Activated T-cell treated with anti-CD3 and anti-CD28 coated beads, Interleukin-2, amount 50 U/mL, for 4 hours (primary cell): ENCODE measurements at regions not wholly inside any gene's neighbourhood (a gene's known extent, or its start where the extent isn't known, plus 50 kb on each side); places are given as distances from the start of the nearest gene placed in this dataset.
"Not testable (repeated sequence)": the region's sequence is repeated elsewhere in the genome, so short reads cannot be mapped to it uniquely, and the experiment has no call there.

Experiments used
- ATAC-seq, 2 donors: fragments of 200-7000 bp; cut with Tn5 transposase; one replicate each; pipeline ENCODE4 v1.10.0; 2021
- DNase-seq: peaks from one replicate; pipeline ENCODE4 v3.0.0-alpha.2; 2020
- H3K27me3 Mint-ChIP-seq: one replicate; pipeline ENCODE4 v1.8.0; 2021; ENCODE audit warnings: low read depth, mixed read lengths
- H3K36me3 Mint-ChIP-seq: one replicate; pipeline ENCODE4 v1.8.0; 2022; ENCODE audit warnings: mixed read lengths; ENCODE audit not compliant: insufficient read depth
- H3K4me1 Mint-ChIP-seq: one replicate; pipeline ENCODE4 v1.8.0; 2021; ENCODE audit warnings: low read depth, mixed read lengths
- H3K4me3 Mint-ChIP-seq: one replicate; pipeline ENCODE4 v1.8.0; 2021; ENCODE audit warnings: mild to moderate bottlenecking, moderate library complexity, mixed read lengths
- H3K9me3 Mint-ChIP-seq: one replicate; pipeline ENCODE4 v1.8.0; 2021; ENCODE audit warnings: mixed read lengths

DNA sequence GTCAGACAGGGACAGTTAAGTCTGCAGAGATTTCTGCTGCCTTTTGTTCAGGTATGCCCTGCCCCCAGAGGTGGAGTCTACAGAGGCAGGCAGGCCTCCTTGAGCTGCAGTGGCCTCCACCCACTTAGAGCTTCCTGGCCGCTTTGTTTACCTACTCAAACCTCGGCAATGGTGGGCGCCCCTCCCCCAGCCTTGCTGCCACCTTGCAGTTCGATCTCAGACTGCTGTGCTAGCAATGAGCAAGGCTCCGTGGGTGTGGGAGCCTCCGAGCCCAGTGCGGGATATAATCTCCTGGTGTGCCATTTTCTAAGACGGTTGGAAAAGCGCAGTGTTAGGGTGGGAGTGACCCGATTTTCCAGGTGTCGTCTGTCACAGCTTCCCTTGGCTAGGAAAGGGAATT, 465.7 kb upstream of the LRRC7 start:
- H3K9me3 Mint-ChIP-seq, H3K36me3 Mint-ChIP-seq, DNase-seq, H3K4me3 Mint-ChIP-seq, H3K27me3 Mint-ChIP-seq, H3K4me1 Mint-ChIP-seq, ATAC-seq: not testable (repeated sequence)

GRCh38 chr1:69103213-69103612, 464.5 kb upstream of the LRRC7 start:
- no peaks in the 10 kb centered on the region for H3K27me3 Mint-ChIP-seq
- no peaks in the 10 kb centered on the region for H3K4me1 Mint-ChIP-seq
- H3K9me3 Mint-ChIP-seq = peaks cover 15% of the 10 kb centered on the region
- ATAC-seq = no peak
- no peak for DNase-seq
- no peaks in the 10 kb centered on the region for H3K36me3 Mint-ChIP-seq
- no peak overlapping the region for H3K4me3 Mint-ChIP-seq

DNA sequence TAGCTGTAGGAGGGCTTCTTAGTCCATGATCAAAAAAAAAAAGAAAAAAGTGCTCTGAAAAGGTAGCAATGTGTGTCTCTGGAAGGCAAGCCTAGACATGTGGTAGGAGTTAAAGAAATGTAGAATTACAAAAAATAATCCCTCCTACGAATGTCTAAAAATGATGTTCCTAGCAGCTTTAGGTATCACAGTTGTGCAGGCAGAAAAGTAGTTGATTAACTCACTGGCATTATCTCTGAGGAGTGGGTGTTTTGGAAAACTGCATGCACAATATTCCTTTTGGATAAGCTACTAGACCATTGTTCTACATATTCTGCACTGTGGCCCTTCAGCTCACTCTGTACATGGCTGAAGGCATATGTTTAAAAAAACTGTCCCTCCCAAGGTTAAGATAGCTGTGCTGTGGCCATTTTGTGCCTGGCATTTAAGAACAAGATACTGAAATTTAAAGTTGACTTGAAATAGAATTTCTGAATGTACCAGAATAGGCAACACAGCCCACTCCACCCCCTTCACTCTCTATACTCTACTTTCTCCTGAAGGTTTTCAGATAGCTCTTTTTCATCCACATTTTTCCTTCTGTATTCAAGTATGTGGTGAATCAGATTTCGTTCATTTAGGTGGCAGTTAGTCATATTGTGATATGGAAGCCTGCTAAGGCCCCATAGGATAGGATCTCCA, 463.9 kb upstream of the LRRC7 start:
- Mint-ChIP-seq H3K4me3 (no peak overlapping the region), H3K9me3 (peaks cover 16% of the 10 kb centered on the region), H3K27me3 (no peaks in the 10 kb centered on the region), H3K4me1 (no peaks in the 10 kb centered on the region), H3K36me3 (no peaks in the 10 kb centered on the region)
- DNase-seq (no peak), ATAC-seq (no peak)

DNA sequence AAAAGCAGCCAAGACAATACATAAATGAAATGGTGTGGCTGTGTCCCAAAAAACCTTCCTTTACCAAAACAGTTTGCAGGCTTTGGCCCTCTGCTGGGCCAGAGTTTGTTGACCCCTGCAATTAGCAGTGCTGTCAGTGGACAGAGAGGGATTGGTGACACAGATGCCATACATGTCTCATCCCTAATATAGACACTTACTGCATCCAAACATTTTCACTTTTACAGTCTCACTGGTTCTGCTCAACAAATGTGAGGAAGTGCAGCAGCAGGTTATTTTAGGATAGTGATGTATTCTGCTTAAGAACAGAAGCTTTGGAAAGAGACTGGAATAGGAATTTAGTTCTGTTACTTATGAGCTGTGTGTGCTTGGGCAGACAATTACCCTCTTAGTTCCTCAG, 462.8 kb upstream of the LRRC7 start:
- no peaks in the 10 kb centered on the region for H3K27me3 Mint-ChIP-seq

DNA sequence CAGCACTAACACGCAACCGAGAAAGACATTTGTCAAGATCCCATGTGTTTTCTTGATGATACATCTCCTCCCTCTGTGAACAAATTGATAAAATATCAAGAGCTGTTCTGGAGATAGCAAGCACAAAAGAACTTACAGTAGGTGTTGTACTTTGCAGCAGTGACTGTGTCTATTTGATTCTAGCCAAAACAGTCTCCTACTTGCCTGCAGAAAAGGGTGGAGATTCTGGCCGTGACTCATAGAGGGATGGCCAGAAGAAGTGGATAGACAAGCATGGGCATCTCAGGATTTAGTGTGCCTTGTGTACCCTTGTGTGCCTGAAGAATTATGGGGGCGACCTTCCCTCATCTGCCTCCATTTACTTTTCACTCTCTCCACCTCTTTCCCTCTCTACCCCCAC, 458.4 kb upstream of the LRRC7 start:
- no peaks in the 10 kb centered on the region for H3K36me3 Mint-ChIP-seq
- no peaks in the 10 kb centered on the region for H3K4me1 Mint-ChIP-seq
- no peak overlapping the region for H3K4me3 Mint-ChIP-seq

More for the DNA sequence above, 462.8 kb upstream of the LRRC7 start:
- no peaks in the 10 kb centered on the region for H3K36me3 Mint-ChIP-seq
- no peaks in the 10 kb centered on the region for H3K4me1 Mint-ChIP-seq
- no peak for DNase-seq
- peaks cover 22% of the 10 kb centered on the region for H3K9me3 Mint-ChIP-seq
- H3K4me3 Mint-ChIP-seq = no peak overlapping the region
- no peak for ATAC-seq

DNA sequence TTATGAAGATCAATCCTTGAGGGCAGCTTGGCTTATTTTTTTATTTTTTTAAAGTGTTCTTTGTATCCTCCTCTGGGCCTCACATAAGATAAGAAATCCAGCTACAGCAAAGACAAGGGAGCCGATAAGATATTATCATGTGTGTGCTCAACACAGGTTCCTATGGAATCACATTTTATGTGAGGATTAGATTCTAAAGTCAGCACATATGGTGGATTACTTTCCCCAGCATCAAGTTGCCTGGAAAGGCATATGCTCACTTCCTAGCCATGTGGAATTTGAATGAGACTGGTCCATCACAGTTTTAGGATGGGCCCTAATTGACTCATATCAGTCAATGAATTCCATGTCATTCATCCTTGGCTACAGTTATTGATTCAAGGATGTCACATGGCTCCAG, 456.9 kb upstream of the LRRC7 start:
- H3K36me3 Mint-ChIP-seq = no peaks in the 10 kb centered on the region
- no peak for DNase-seq
- no peak overlapping the region for H3K4me3 Mint-ChIP-seq
- H3K9me3 Mint-ChIP-seq = peaks cover 22% of the 10 kb centered on the region
- no peaks in the 10 kb centered on the region for H3K4me1 Mint-ChIP-seq
- no peak for ATAC-seq
- no peaks in the 10 kb centered on the region for H3K27me3 Mint-ChIP-seq

More for the DNA sequence above, 458.4 kb upstream of the LRRC7 start:
- ATAC-seq = no peak
- DNase-seq = no peak
- no peaks in the 10 kb centered on the region for H3K27me3 Mint-ChIP-seq
- H3K9me3 Mint-ChIP-seq = peaks cover 22% of the 10 kb centered on the region

DNA sequence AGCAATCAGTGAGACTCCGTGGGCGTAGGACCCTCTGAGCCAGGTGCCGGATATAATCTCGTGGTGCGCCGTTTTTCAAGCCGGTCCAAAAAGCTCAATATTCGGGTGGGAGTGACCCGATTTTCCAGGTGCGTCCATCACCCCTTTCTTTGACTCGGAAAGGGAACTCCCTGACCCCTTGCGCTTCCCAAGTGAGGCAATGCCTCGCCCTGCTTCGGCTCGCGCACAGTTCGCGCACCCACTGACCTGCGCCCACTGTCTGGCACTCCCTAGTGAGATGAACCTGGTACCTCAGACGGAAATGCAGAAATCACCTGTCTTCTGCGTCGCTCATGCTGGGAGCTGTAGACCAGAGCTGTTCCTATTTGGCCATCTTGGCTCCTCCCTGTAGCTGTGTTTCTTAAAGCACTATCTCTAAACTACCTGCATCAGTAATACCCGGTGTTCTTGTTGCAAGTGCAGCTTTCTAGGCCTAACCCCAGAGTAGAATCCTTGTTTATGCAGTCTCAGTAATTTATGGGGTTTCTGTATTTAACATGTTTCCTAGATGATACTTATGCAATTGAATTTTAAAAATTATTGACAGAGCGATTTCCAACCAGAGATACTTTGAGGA, 447.5 kb upstream of the LRRC7 start:
- ATAC-seq, H3K4me1 Mint-ChIP-seq, H3K9me3 Mint-ChIP-seq, DNase-seq, H3K4me3 Mint-ChIP-seq, H3K36me3 Mint-ChIP-seq, H3K27me3 Mint-ChIP-seq: not testable (repeated sequence)

DNA sequence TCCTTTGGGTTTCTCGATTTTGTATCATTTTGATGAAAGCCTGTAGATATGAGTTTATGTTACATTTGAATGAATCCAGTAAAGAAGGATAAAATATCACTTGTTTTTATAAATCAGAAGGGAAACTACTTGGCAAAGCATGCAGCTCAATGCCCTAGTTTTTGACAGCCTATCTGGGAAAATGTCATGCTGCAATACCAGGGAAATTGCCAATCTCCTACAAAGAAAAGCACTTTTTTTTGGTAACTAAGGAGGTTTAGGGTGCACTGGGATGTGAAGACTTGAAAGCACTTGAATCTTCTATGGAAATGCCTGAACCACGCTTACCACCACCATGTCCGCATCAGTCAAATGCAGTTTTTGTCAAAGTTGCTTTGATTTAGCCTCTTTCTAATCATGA, 446.9 kb upstream of the LRRC7 start:
- H3K27me3 Mint-ChIP-seq = no peaks in the 10 kb centered on the region
- peaks cover 9% of the 10 kb centered on the region for H3K9me3 Mint-ChIP-seq
- ATAC-seq (no peak), DNase-seq (no peak)
- H3K4me3 Mint-ChIP-seq = no peak overlapping the region
- no peaks in the 10 kb centered on the region for H3K4me1 Mint-ChIP-seq
- H3K36me3 Mint-ChIP-seq = no peaks in the 10 kb centered on the region

DNA sequence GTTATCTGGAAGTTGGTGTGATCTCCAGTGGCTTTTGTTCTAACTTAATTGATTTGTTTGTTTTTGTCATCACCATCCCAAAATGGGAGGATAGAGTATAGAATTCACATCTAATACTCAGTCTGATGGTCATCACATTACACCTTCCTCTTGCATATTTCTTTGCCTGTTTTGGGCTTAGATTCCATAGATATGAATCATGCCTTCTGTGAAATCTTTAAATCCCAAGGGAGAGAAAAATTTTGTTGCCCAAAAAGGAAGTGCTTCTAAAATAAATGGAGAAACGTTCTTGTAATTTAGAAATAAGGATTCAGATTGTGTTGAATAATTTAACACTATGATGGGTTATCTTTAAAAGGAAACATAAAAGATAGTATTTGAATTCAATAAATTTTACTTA, 446.0 kb upstream of the LRRC7 start:
- Mint-ChIP-seq H3K36me3 (no peaks in the 10 kb centered on the region), H3K27me3 (no peaks in the 10 kb centered on the region), H3K4me3 (no peak overlapping the region), H3K9me3 (peaks cover 9% of the 10 kb centered on the region), H3K4me1 (no peaks in the 10 kb centered on the region)
- DNase-seq (no peak), ATAC-seq (no peak)

DNA sequence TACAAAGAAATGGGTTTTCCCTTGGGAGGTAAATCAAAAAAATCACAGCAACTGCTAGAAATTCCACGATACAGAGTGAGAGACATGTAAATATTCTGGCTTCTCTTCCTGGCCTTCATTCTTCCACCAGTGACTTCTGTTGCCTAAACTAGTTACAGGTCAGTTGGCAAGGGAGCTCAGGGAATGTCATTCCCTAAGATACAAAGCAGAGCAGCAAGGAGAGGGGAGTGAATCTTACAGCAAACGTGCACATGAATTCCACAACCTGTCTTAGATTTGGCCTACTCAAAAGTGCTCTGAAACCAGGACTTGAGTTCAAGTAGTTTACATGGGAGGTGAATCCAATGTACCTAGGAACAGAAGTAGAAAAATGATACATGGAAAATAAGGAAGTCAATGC, 445.3 kb upstream of the LRRC7 start:
- ATAC-seq (no peak), DNase-seq (no peak)

DNA sequence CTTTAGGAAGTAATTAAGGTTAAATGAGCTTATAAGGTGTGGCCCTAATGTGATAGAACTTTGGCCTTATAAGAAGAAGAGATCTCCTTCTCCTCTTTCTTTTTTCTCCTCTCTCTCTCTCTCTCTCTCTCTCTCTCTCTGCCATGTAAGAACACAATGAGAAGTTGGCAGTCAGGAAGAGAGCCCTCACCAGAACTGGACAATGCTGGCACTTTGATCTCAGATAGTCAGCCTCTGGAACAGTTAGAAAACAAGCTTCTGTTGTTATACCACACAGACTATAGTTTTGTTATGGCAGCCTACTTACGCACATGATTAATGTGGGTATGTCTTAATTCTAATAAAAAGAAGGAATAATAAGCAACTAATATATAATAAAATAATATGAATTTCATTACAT, 444.2 kb upstream of the LRRC7 start:
- Mint-ChIP-seq H3K36me3 (no peaks in the 10 kb centered on the region), H3K4me1 (no peaks in the 10 kb centered on the region), H3K9me3 (peaks cover 6% of the 10 kb centered on the region), H3K4me3 (no peak overlapping the region), H3K27me3 (no peaks in the 10 kb centered on the region)
- ATAC-seq (no peak), DNase-seq (no peak)

More for the DNA sequence above, 445.3 kb upstream of the LRRC7 start:
- peaks cover 6% of the 10 kb centered on the region for H3K9me3 Mint-ChIP-seq
- H3K4me3 Mint-ChIP-seq = no peak overlapping the region
- no peaks in the 10 kb centered on the region for H3K4me1 Mint-ChIP-seq
- H3K36me3 Mint-ChIP-seq = no peaks in the 10 kb centered on the region
- no peaks in the 10 kb centered on the region for H3K27me3 Mint-ChIP-seq

GRCh38 chr1:69126796-69127195, 440.9 kb upstream of the LRRC7 start:
- no peaks in the 10 kb centered on the region for H3K36me3 Mint-ChIP-seq
- H3K4me1 Mint-ChIP-seq = no peaks in the 10 kb centered on the region
- peaks cover 8% of the 10 kb centered on the region for H3K9me3 Mint-ChIP-seq
- no peak overlapping the region for H3K4me3 Mint-ChIP-seq
- ATAC-seq (no peak), DNase-seq (no peak)
- no peaks in the 10 kb centered on the region for H3K27me3 Mint-ChIP-seq

- Mint-ChIP-seq H3K36me3 (no peaks in the 10 kb centered on the region), H3K4me3 (no peak overlapping the region), H3K27me3 (no peaks in the 10 kb centered on the region), H3K9me3 (peaks cover 13% of the 10 kb centered on the region), H3K4me1 (no peaks in the 10 kb centered on the region)
- ATAC-seq (no peak), DNase-seq (no peak)
Measured at GRCh38 chr1:69128204-69128603, 439.5 kb upstream of the LRRC7 start.

- H3K9me3 Mint-ChIP-seq = peaks cover 13% of the 10 kb centered on the region
- H3K4me3 Mint-ChIP-seq = no peak overlapping the region
- no peak for DNase-seq
- no peaks in the 10 kb centered on the region for H3K27me3 Mint-ChIP-seq
- ATAC-seq = no peak
- H3K4me1 Mint-ChIP-seq = no peaks in the 10 kb centered on the region
- H3K36me3 Mint-ChIP-seq = no peaks in the 10 kb centered on the region
Measured at GRCh38 chr1:69129538-69129937, 438.2 kb upstream of the LRRC7 start.

- Mint-ChIP-seq H3K27me3 (no peaks in the 10 kb centered on the region), H3K4me1 (no peaks in the 10 kb centered on the region), H3K9me3 (peaks cover 24% of the 10 kb centered on the region), H3K36me3 (no peaks in the 10 kb centered on the region), H3K4me3 (no peak overlapping the region)
- DNase-seq (no peak), ATAC-seq (no peak)
Measured at GRCh38 chr1:69138172-69138571, 429.6 kb upstream of the LRRC7 start.
